Cardiac muscle cell (in vitro differentiated cells and primary cell): ENCODE measurements at regions not wholly inside any gene's neighbourhood (a gene's known extent, or its start where the extent isn't known, plus 50 kb on each side); places are given as distances from the start of the nearest gene placed in this dataset.

Experiments used
- DNase-seq, 2 donors: peaks; one replicate each; pipeline versions ENCODE4 v3.0.0 to v3.0.0-alpha.2; 2010 to 2017; ENCODE audit warnings: low read depth in 1 of 2, low spot score in 1 of 2
- H3K27ac ChIP-seq: fragments of 200-600 bp; sonication (generic); 2 replicates; pipeline ENCODE4 v1.5.1; 2016
- H3K27me3 ChIP-seq: fragments of 200-600 bp; sonication (generic); 2 replicates; pipeline ENCODE4 v1.6.0; 2016; ENCODE audit warnings: control low read depth
- H3K36me3 ChIP-seq: fragments of 200-600 bp; sonication (generic); 2 replicates; pipeline ENCODE4 v1.5.1; 2016; ENCODE audit warnings: control low read depth
- H3K4me1 ChIP-seq: fragments of 200-600 bp; sonication (generic); 2 replicates; pipeline ENCODE4 v1.8.1; 2017; ENCODE audit warnings: low read depth, mild to moderate bottlenecking, mixed run types
- H3K4me3 ChIP-seq: fragments of 200-600 bp; sonication (generic); 2 replicates; pipeline ENCODE4 v1.5.1; 2016; ENCODE audit warnings: mild to moderate bottlenecking
- H3K9me3 ChIP-seq: fragments of 200-600 bp; sonication (generic); 2 replicates; pipeline ENCODE4 v1.5.1; 2017; ENCODE audit warnings: low read depth, mild to moderate bottlenecking, control low read depth
- TF ChIP-seq, protein P1 (sequence below): IDR thresholded peaks from 2 replicates; pipeline ENCODE4 v1.5.1; 2012; ENCODE audit warnings: low read depth, mild to moderate bottlenecking, low read length

DNA sequence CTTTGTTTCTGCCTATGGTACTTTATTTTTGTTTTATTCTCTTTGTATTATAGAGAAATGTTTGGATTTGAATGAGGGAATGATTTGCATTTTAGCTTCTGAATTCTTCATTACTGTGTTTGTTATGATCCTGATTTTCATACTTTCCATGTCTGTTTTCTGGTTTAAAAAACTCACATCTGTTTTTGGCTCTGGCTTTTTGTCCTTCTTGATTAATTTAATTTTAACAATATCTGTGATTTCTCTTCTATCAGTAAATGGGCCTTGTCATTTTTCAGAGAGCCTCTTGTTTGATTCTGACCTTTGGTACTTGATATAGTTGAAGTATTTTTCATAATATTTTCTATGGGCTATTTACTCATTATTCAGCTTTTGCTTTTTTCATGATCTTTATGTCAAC, 341.6 kb upstream of the HAND2 start:
- H3K4me3 ChIP-seq: no peak overlapping the region
- no peaks in the 10 kb centered on the region for H3K9me3 ChIP-seq
- H3K27ac ChIP-seq: no peak overlapping the region
- no peaks in the 10 kb centered on the region for H3K36me3 ChIP-seq
- TF ChIP-seq, protein P1, sequence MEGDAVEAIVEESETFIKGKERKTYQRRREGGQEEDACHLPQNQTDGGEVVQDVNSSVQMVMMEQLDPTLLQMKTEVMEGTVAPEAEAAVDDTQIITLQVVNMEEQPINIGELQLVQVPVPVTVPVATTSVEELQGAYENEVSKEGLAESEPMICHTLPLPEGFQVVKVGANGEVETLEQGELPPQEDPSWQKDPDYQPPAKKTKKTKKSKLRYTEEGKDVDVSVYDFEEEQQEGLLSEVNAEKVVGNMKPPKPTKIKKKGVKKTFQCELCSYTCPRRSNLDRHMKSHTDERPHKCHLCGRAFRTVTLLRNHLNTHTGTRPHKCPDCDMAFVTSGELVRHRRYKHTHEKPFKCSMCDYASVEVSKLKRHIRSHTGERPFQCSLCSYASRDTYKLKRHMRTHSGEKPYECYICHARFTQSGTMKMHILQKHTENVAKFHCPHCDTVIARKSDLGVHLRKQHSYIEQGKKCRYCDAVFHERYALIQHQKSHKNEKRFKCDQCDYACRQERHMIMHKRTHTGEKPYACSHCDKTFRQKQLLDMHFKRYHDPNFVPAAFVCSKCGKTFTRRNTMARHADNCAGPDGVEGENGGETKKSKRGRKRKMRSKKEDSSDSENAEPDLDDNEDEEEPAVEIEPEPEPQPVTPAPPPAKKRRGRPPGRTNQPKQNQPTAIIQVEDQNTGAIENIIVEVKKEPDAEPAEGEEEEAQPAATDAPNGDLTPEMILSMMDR: no peak
- H3K27me3 ChIP-seq: no peaks in the 10 kb centered on the region
- no peak for DNase-seq
- H3K4me1 ChIP-seq: no peaks in the 10 kb centered on the region

DNA sequence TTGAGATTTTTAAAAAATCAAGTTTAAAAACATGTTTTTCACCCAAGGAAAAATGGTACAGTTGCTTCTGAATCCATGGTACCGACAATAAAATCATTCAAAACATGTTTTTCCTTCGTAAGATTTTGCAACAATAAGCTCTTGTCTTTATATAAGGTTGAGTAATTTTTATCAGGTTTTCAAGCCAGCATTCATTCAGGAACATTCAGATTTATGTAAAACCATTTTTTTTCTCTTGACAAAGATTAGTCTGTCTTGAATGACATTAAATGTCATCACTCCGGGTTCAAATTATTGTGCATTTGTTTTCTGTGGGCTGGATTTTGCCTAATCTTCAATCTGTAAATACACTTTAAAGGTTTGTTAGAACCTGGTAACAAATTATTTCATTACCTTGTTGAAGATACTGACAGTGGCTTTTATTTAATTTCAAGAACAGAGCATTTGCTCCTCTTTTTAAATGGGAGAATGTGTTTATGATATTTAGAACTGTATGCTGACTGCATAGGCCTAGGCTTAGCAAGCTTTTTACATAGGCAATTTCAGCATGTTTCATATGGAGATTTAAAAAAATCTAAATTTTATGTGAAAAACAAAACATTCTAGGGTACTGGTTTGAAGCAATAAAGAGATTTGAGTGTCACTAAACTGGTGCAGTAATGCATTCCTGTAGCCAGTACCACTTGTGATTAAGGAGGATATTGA, 336.4 kb upstream of the HAND2 start:
- DNase-seq: peak in 1 of 2 donors; percentile 18
- Histone ChIP-seq H3K27ac (no peak overlapping the region), H3K4me1 (no peaks in the 10 kb centered on the region), H3K9me3 (no peaks in the 10 kb centered on the region), H3K36me3 (no peaks in the 10 kb centered on the region), H3K27me3 (no peaks in the 10 kb centered on the region), H3K4me3 (no peak overlapping the region)
- TF ChIP-seq, protein P1: no peak

GRCh38 chr4:173862754-173863153, 332.7 kb upstream of the HAND2 start:
- H3K4me1 ChIP-seq: peaks cover 7% of the 10 kb centered on the region
- no peak overlapping the region for H3K27ac ChIP-seq
- H3K9me3 ChIP-seq: no peaks in the 10 kb centered on the region
- DNase-seq: no peak
- H3K4me3 ChIP-seq: no peak overlapping the region
- H3K36me3 ChIP-seq: no peaks in the 10 kb centered on the region
- TF ChIP-seq, protein P1: no peak
- H3K27me3 ChIP-seq: no peaks in the 10 kb centered on the region

GRCh38 chr4:173860094-173860493, 330.1 kb upstream of the HAND2 start:
- DNase-seq: no peak
- TF ChIP-seq, protein P1: no peak
- Histone ChIP-seq H3K4me3 (no peak overlapping the region), H3K27me3 (no peaks in the 10 kb centered on the region), H3K27ac (peak overlapping the region; percentile 20), H3K36me3 (no peaks in the 10 kb centered on the region), H3K4me1 (peaks cover 7% of the 10 kb centered on the region), H3K9me3 (no peaks in the 10 kb centered on the region)

GRCh38 chr4:173859091-173859713, 329.2 kb upstream of the HAND2 start:
- no peak for DNase-seq
- Histone ChIP-seq H3K27ac (no peak overlapping the region), H3K27me3 (no peaks in the 10 kb centered on the region), H3K36me3 (no peaks in the 10 kb centered on the region), H3K4me3 (no peak overlapping the region), H3K9me3 (no peaks in the 10 kb centered on the region), H3K4me1 (peaks cover 7% of the 10 kb centered on the region)
- TF ChIP-seq, protein P1: no peak
